H9 (cell line): ENCODE measurements at regions not wholly inside any gene's neighbourhood (a gene's known extent, or its start where the extent isn't known, plus 50 kb on each side); places are given as distances from the start of the nearest gene placed in this dataset.

Source experiments
- DNase-seq: peaks from one replicate; pipeline ENCODE4 v3.0.0-alpha.2; 2017
- H2AFZ ChIP-seq: one replicate; pipeline ENCODE4 v1.6.1; 2013; ENCODE audit warnings: mild to moderate bottlenecking, low read length, control low read depth, moderate library complexity
- H2AK5ac ChIP-seq: 2 replicates; pipeline ENCODE4 v1.6.1; 2013; ENCODE audit warnings: low read length, control low read depth, mixed read lengths; ENCODE audit not compliant: insufficient read length
- H2BK120ac ChIP-seq: one replicate; pipeline ENCODE4 v1.6.1; 2013; ENCODE audit warnings: low read depth, mild to moderate bottlenecking, low read length, control low read depth, inconsistent platforms; ENCODE audit not compliant: poor library complexity, severe bottlenecking
- H2BK12ac ChIP-seq: 2 replicates; pipeline ENCODE4 v1.6.1; 2013; ENCODE audit warnings: low read length, control low read depth, mixed read lengths, low read depth; ENCODE audit not compliant: insufficient read length
- H2BK15ac ChIP-seq: 2 replicates; pipeline ENCODE4 v1.6.1; 2013; ENCODE audit warnings: low read depth, low read length, control low read depth
- H2BK20ac ChIP-seq: one replicate; pipeline ENCODE4 v1.6.1; 2013; ENCODE audit warnings: low read depth, mild to moderate bottlenecking, low read length, control low read depth, inconsistent platforms; ENCODE audit not compliant: poor library complexity, severe bottlenecking
- H2BK5ac ChIP-seq: 2 replicates; pipeline ENCODE4 v1.6.1; 2013; ENCODE audit warnings: low read length, control low read depth, mixed read lengths; ENCODE audit not compliant: insufficient read length
- H3K14ac ChIP-seq: 2 replicates; pipeline ENCODE4 v1.6.1; 2013; ENCODE audit warnings: low read length, control low read depth; ENCODE audit not compliant: insufficient read depth
- H3K18ac ChIP-seq: 2 replicates; pipeline ENCODE4 v1.6.1; 2013; ENCODE audit warnings: low read depth, mild to moderate bottlenecking, mixed read lengths, low read length, control low read depth; ENCODE audit not compliant: insufficient read length
- H3K23ac ChIP-seq: 2 replicates; pipeline ENCODE4 v1.6.1; 2013; ENCODE audit warnings: low read length, control low read depth, mixed read lengths, low read depth; ENCODE audit not compliant: insufficient read length
- H3K23me2 ChIP-seq: 2 replicates; pipeline ENCODE4 v1.6.1; 2013; ENCODE audit warnings: low read depth, mild to moderate bottlenecking, mixed read lengths, low read length, control low read depth; ENCODE audit not compliant: insufficient read length, poor library complexity, severe bottlenecking
- H3K27ac ChIP-seq: 2 replicates; pipeline ENCODE4 v1.5.1; 2013; ENCODE audit warnings: low read length, control low read depth, mixed read lengths, low read depth; ENCODE audit not compliant: insufficient read length
- H3K27me3 ChIP-seq: 2 replicates; pipeline ENCODE4 v1.6.1; 2013; ENCODE audit warnings: low read length, control low read depth, inconsistent platforms; ENCODE audit not compliant: insufficient read depth
- H3K4ac ChIP-seq: 2 replicates; pipeline ENCODE4 v1.6.1; 2013; ENCODE audit warnings: low read depth, mild to moderate bottlenecking, control low read depth, inconsistent platforms, low read length, moderate library complexity
- H3K4me1 ChIP-seq: 2 replicates; pipeline ENCODE4 v1.6.1; 2013; ENCODE audit warnings: low read length, control low read depth, inconsistent platforms; ENCODE audit not compliant: insufficient read depth
- H3K4me2 ChIP-seq: 2 replicates; pipeline ENCODE4 v1.6.1; 2013; ENCODE audit warnings: low read length, control low read depth, mixed read lengths; ENCODE audit not compliant: insufficient read length, insufficient read depth
- H3K56ac ChIP-seq: 2 replicates; pipeline ENCODE4 v1.6.1; 2013; ENCODE audit warnings: low read depth, mild to moderate bottlenecking, mixed read lengths, low read length, control low read depth; ENCODE audit not compliant: insufficient read length
- H3K79me1 ChIP-seq: 2 replicates; pipeline ENCODE4 v1.6.1; 2013; ENCODE audit warnings: low read depth, mild to moderate bottlenecking, moderate library complexity, low read length, control low read depth, inconsistent platforms; ENCODE audit not compliant: insufficient read depth, poor library complexity, severe bottlenecking
- H3K79me2 ChIP-seq: 2 replicates; pipeline ENCODE4 v1.6.1; 2013; ENCODE audit warnings: low read length, control low read depth, inconsistent platforms; ENCODE audit not compliant: insufficient read depth
- H3K9ac ChIP-seq: 2 replicates; pipeline ENCODE4 v1.6.1; 2013; ENCODE audit warnings: low read length, control low read depth, mixed read lengths; ENCODE audit not compliant: insufficient read length; ENCODE audit errors: extremely low read depth
- H3K9me3 ChIP-seq: one replicate; pipeline ENCODE4 v1.6.1; 2013; ENCODE audit warnings: low read depth, low read length, inconsistent platforms; ENCODE audit not compliant: control insufficient read depth
- H3T11ph ChIP-seq: one replicate; pipeline ENCODE4 v1.6.1; 2013; ENCODE audit warnings: mild to moderate bottlenecking, low read length, control low read depth, inconsistent platforms
- H4K20me1 ChIP-seq: one replicate; pipeline ENCODE4 v1.6.1; 2013; ENCODE audit not compliant: control insufficient read depth, insufficient read length, insufficient read depth
- H4K5ac ChIP-seq: 2 replicates; pipeline ENCODE4 v1.6.1; 2013; ENCODE audit warnings: low read depth, mild to moderate bottlenecking, mixed read lengths, low read length, control low read depth; ENCODE audit not compliant: insufficient read length
- H4K8ac ChIP-seq: replicated peaks from 2 replicates; pipeline ENCODE4 v1.6.1; 2013; ENCODE audit warnings: low read length, control low read depth, mixed read lengths, low read depth; ENCODE audit not compliant: insufficient read length
- H4K91ac ChIP-seq: 2 replicates; pipeline ENCODE4 v1.6.1; 2013; ENCODE audit warnings: low read depth, mild to moderate bottlenecking, moderate library complexity, mixed read lengths, low read length, control low read depth; ENCODE audit not compliant: insufficient read length
- H3K27ac Mint-ChIP-seq, 3 experiments: 2 replicates in 2 of 3; 3 replicates in 1 of 3; pipeline ENCODE4 v1.8.0; 2020 to 2021; ENCODE audit warnings: mixed read lengths in 3 of 3, mild to moderate bottlenecking in 1 of 3, moderate library complexity in 1 of 3
- H3K27me3 Mint-ChIP-seq: 2 replicates; pipeline ENCODE4 v1.8.0; 2021; ENCODE audit warnings: low read depth, mild to moderate bottlenecking, moderate library complexity, mixed read lengths
- H3K36me3 Mint-ChIP-seq, 3 experiments: 2 replicates in 2 of 3; 3 replicates in 1 of 3; pipeline ENCODE4 v1.8.0; 2020 to 2021; ENCODE audit warnings: low read depth in 3 of 3, mixed read lengths in 3 of 3; ENCODE audit not compliant: insufficient read depth in 1 of 3
- H3K4me1 Mint-ChIP-seq, 2 experiments: 2 replicates each; pipeline ENCODE4 v1.8.0; 2020; ENCODE audit warnings: mixed read lengths in 2 of 2
- H3K4me3 Mint-ChIP-seq, 2 experiments: 2 replicates in 1 of 2; 3 replicates in 1 of 2; pipeline ENCODE4 v1.8.0; 2020 to 2021; ENCODE audit warnings: mild to moderate bottlenecking in 2 of 2, mixed read lengths in 2 of 2, moderate library complexity in 1 of 2
- H3K9me3 Mint-ChIP-seq, 2 experiments: 2 replicates in 1 of 2; 3 replicates in 1 of 2; pipeline ENCODE4 v1.8.0; 2020; ENCODE audit warnings: mild to moderate bottlenecking in 2 of 2, mixed read lengths in 2 of 2, moderate library complexity in 1 of 2
- WGBS: extraction: QIAGEN DNeasy Blood & Tissue Kit; methylation state at CpG from one replicate; pipeline ENCODE4 v1.1.7; 2013; ENCODE audit warnings: missing lambda C conversion rate, low lambda C conversion rate, mixed read lengths; ENCODE audit not compliant: insufficient read length; ENCODE audit errors: extremely low coverage; 5-methylcytosine and 5-hydroxymethylcytosine counted together
- TF ChIP-seq, protein P1 (sequence below): fragments of 200-600 bp; sonication (generic); conservative IDR thresholded peaks from 3 replicates; pipeline ENCODE4 v1.8.0; 2021; ENCODE audit warnings: antibody characterized with exemption, mild to moderate bottlenecking

GRCh38 chr2:44880125-44880483, 61.4 kb upstream of the SIX3 start:
- H2BK15ac ChIP-seq: no peak overlapping the region
- H3K36me3 Mint-ChIP-seq: peaks cover 4 to 11% (median 11%) of the 10 kb centered on the region in 3 experiments
- no peak overlapping the region for H3K4ac ChIP-seq
- H3K27me3 Mint-ChIP-seq: peaks cover 15% of the 10 kb centered on the region
- H3K27ac Mint-ChIP-seq: no peak overlapping the region
- H3K18ac ChIP-seq: no peak overlapping the region
- H3K79me2 ChIP-seq: no peaks in the 10 kb centered on the region
- no peak overlapping the region for H2BK12ac ChIP-seq
- H3K23me2 ChIP-seq: peaks cover 4% of the 10 kb centered on the region
- H3K9me3 Mint-ChIP-seq: peaks cover 10% of the 10 kb centered on the region in 2 experiments
- H3K9ac ChIP-seq: no peak overlapping the region
- DNase-seq: no peak
- H3K56ac ChIP-seq: no peak overlapping the region
- 100% methylated on average over 3 of the region's 8 CpGs for WGBS
- peaks cover 4% of the 10 kb centered on the region; the same call in 1 of the 2 replicates for H3K4me1 ChIP-seq
- no peak overlapping the region for H2BK20ac ChIP-seq
- no peak overlapping the region for H2AK5ac ChIP-seq
- H3K14ac ChIP-seq: no peak overlapping the region
- H3K4me2 ChIP-seq: no peak overlapping the region
- H2AFZ ChIP-seq: no peak overlapping the region
- no peak overlapping the region for H3K23ac ChIP-seq
- H4K5ac ChIP-seq: no peak overlapping the region
- no peaks in the 10 kb centered on the region for H4K20me1 ChIP-seq
- no peak overlapping the region for H4K8ac ChIP-seq
- no peaks in the 10 kb centered on the region for H3K79me1 ChIP-seq
- H2BK120ac ChIP-seq: no peak overlapping the region
- no peak overlapping the region for H3K27ac ChIP-seq
- peaks cover 22 to 27% of the 10 kb centered on the region in 2 experiments for H3K4me1 Mint-ChIP-seq
- H3K4me3 Mint-ChIP-seq: no peak overlapping the region
- H3K9me3 ChIP-seq: no peaks in the 10 kb centered on the region
- H3T11ph ChIP-seq: no peak overlapping the region
- no peaks in the 10 kb centered on the region; the same call in 1 of the 2 replicates for H3K27me3 ChIP-seq
- no peak overlapping the region for H2BK5ac ChIP-seq
- H4K91ac ChIP-seq: no peak overlapping the region
- TF ChIP-seq, protein P1, sequence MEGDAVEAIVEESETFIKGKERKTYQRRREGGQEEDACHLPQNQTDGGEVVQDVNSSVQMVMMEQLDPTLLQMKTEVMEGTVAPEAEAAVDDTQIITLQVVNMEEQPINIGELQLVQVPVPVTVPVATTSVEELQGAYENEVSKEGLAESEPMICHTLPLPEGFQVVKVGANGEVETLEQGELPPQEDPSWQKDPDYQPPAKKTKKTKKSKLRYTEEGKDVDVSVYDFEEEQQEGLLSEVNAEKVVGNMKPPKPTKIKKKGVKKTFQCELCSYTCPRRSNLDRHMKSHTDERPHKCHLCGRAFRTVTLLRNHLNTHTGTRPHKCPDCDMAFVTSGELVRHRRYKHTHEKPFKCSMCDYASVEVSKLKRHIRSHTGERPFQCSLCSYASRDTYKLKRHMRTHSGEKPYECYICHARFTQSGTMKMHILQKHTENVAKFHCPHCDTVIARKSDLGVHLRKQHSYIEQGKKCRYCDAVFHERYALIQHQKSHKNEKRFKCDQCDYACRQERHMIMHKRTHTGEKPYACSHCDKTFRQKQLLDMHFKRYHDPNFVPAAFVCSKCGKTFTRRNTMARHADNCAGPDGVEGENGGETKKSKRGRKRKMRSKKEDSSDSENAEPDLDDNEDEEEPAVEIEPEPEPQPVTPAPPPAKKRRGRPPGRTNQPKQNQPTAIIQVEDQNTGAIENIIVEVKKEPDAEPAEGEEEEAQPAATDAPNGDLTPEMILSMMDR: no peak
